Uterus (tissue), 3 donors: ENCODE measurements at regions not wholly inside any gene's neighbourhood (a gene's known extent, or its start where the extent isn't known, plus 50 kb on each side); places are given as distances from the start of the nearest gene placed in this dataset.
"Not testable (repeated sequence)": the region's sequence is repeated elsewhere in the genome, so short reads cannot be mapped to it uniquely, and the experiment has no call there.

Source experiments
- DNase-seq, 2 donors: peaks; one replicate each; pipeline ENCODE4 v3.0.0-alpha.2; 2019 to 2020
- H3K27ac ChIP-seq, 2 donors: fragments of 200-600 bp; sonication (generic); 1 replicate in 1 of 2; 2 replicates in 1 of 2; pipeline ENCODE4 v1.5.1; 2016 to 2018
- H3K27me3 ChIP-seq, 2 donors: fragments of 200-600 bp; sonication (generic); one replicate each; pipeline ENCODE4 v1.5.1; 2018 to 2019; ENCODE audit warnings: control low read depth in 1 of 2
- H3K36me3 ChIP-seq, 2 donors: fragments of 200-600 bp; sonication (generic); one replicate each; pipeline ENCODE4 v1.5.1; 2019; ENCODE audit warnings: control low read depth in 1 of 2
- H3K4me1 ChIP-seq, 2 donors: fragments of 200-600 bp; sonication (generic); one replicate each; pipeline ENCODE4 v1.5.1; 2018 to 2019; ENCODE audit warnings: control low read depth in 1 of 2
- H3K4me3 ChIP-seq, 2 donors: fragments of 200-600 bp; sonication (generic); 1 replicate in 1 of 2; 2 replicates in 1 of 2; pipeline ENCODE4 v1.5.1; 2018 to 2019; ENCODE audit warnings: mild to moderate bottlenecking in 1 of 2
- H3K9me3 ChIP-seq, 2 donors: fragments of 200-600 bp; sonication (generic); one replicate each; pipeline ENCODE4 v1.5.1; 2019; ENCODE audit warnings: control low read depth in 1 of 2
- POLR2A ChIP-seq, 2 donors: fragments of 450-650 bp; IDR thresholded peaks; one replicate each; pipeline ENCODE4 v1.6.1; 2016; ENCODE audit warnings: antibody characterized with exemption in 2 of 2, mild to moderate bottlenecking in 1 of 2, moderate library complexity in 1 of 2
- intact Hi-C: fragments of 100-400 bp; cut with DNase I; formaldehyde crosslinking; loops from one replicate; pipeline ENCODE4 v1.15.1; 2023; ENCODE audit warnings: low total_unique reads
- TF ChIP-seq, protein P1 (sequence below), 4 experiments: fragments of 200-600 bp in 2 of 4; fragments of 450-650 bp in 2 of 4; sonication (generic) in 2 of 4; IDR thresholded peaks; one replicate each; pipeline ENCODE4 v1.5.1; 2016 to 2019; ENCODE audit warnings: antibody characterized with exemption in 4 of 4, mild to moderate bottlenecking in 2 of 4, moderate library complexity in 1 of 4
- donor health status: DM: yes; HTN: yes; CAD: no.

DNA sequence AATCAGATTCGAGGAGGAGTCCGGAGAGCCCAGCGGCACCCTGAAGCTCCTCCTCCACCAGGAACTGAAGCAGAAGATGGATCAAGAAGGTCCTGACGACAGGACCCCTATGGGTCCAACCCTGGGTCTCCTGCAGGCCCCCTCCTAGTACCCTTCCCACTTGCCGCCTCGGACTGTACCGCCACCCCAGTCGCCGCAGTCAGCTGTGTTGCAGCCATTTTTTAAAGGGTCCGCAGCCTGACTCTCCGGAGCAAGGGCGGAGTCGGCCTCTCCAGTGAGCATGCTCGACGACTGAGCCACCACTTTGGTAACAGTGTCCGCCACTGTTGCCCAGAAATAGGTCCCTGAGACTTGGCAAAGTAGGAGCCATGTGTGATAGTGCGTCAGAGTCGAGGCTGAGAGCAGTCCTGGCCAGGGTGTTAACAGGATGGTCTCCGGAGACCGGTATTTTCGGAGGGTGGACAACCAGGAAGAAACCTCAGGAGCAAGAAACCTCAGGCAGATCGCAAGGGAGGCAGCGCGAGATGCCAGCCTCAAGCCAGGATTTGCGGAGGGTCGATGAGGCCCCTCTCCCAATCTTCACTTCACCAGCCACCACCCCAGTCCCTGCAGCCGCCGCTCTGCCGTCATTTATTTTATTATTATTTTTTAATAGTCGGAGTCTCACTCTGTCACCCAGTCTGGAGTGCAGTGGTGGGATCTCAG is 294.6 kb upstream of the ZNF337 start:
- no peaks in the 10 kb centered on the region for H3K9me3 ChIP-seq
- TF ChIP-seq POLR2A (IDR thresholded peaks at IDR 0.05), result no peak
- TF ChIP-seq, protein P1, sequence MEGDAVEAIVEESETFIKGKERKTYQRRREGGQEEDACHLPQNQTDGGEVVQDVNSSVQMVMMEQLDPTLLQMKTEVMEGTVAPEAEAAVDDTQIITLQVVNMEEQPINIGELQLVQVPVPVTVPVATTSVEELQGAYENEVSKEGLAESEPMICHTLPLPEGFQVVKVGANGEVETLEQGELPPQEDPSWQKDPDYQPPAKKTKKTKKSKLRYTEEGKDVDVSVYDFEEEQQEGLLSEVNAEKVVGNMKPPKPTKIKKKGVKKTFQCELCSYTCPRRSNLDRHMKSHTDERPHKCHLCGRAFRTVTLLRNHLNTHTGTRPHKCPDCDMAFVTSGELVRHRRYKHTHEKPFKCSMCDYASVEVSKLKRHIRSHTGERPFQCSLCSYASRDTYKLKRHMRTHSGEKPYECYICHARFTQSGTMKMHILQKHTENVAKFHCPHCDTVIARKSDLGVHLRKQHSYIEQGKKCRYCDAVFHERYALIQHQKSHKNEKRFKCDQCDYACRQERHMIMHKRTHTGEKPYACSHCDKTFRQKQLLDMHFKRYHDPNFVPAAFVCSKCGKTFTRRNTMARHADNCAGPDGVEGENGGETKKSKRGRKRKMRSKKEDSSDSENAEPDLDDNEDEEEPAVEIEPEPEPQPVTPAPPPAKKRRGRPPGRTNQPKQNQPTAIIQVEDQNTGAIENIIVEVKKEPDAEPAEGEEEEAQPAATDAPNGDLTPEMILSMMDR (IDR thresholded peaks at IDR 0.05), result no peak
- H3K4me1 ChIP-seq, result no peaks in the 10 kb centered on the region
- H3K4me3 ChIP-seq, result no peak overlapping the region
- H3K27me3 ChIP-seq, result no peaks in the 10 kb centered on the region
- intact Hi-C loops, result no loop called here
- DNase-seq, result no peak
- H3K27ac ChIP-seq, result no peak overlapping the region
- no peaks in the 10 kb centered on the region for H3K36me3 ChIP-seq

DNA sequence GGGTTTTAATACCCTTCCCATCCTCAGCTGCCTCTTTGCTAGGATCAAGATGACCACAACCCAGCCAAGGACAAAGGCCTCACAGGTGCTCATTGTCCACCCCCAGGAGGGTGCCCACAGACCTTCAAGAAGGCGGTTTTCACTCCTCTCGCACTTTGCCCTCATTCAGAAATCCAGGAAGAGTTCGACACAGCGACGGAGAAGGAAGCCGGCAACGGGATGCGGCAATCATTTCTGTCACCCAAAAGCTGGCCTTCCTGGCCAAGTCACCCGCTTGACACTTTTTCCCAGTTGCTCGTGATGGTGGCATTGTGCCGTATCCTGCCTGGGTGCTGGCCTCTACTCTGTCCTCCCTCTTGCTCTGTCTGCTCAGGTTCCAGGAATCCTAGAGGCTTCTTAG is 293.0 kb upstream of the ZNF337 start:
- H3K4me3 ChIP-seq, H3K27me3 ChIP-seq, H3K36me3 ChIP-seq, H3K4me1 ChIP-seq, H3K27ac ChIP-seq, H3K9me3 ChIP-seq, intact Hi-C loops, DNase-seq: not testable (repeated sequence)

DNA sequence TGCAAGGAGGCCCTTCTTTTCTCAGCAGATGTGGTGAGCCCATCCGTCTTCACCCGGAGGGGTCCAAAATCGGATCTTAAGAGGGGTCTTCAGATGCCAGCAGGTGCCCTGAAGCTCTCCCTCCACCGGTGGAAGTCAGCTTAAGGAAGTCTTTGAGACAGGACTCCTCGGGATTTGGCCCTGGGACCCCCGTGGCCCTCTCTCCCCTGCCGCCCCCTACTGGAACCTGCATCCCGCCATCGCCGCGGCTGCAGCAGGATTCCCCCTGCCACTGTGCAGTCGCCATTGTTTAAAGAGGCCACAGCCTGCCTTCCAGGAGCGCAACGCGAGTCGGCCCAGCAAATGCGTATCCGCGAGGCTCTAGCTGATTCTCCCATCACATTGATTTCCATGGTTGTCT is 292.5 kb upstream of the ZNF337 start:
- H3K4me3 ChIP-seq, result no peak overlapping the region
- intact Hi-C loops, result no loop called here
- no peak for DNase-seq
- no peaks in the 10 kb centered on the region for H3K4me1 ChIP-seq
- H3K9me3 ChIP-seq, result no peaks in the 10 kb centered on the region
- H3K36me3 ChIP-seq, result no peaks in the 10 kb centered on the region
- H3K27me3 ChIP-seq, result no peaks in the 10 kb centered on the region
- TF ChIP-seq, protein P1 (IDR thresholded peaks at IDR 0.05), result no peak
- TF ChIP-seq POLR2A (IDR thresholded peaks at IDR 0.05), result no peak
- H3K27ac ChIP-seq, result no peak overlapping the region

DNA sequence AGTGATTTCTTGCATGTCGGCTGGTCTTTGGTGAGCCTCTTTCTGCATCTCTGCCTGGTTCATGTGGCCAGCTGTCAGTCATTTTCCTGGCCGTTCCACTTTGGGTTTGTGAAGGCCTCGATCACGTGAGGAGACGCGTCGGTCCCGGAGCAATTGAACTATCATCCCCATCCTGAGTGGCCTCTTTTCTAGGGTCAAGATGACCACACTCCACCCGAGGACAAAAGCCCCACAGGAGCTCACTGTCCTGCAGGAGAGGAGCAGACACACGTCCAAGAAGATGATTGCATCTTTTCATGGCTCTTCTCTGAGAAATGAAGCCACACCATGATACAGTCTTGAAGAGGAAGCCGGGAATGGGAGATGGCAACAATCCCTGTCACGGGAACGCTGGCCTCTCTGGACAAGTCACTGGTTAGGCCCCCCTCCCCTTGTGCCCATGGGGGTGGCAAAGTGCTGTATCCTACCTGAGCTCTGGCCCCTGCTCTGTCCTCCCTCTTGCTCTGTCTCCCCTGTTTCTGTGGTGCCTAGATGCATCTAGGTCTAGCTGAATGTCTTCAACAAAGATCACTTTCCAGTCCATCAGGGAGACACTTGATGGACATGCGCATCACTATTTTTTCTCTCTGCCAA is 291.4 kb upstream of the ZNF337 start:
- intact Hi-C loops, result not testable (repeated sequence)

DNA sequence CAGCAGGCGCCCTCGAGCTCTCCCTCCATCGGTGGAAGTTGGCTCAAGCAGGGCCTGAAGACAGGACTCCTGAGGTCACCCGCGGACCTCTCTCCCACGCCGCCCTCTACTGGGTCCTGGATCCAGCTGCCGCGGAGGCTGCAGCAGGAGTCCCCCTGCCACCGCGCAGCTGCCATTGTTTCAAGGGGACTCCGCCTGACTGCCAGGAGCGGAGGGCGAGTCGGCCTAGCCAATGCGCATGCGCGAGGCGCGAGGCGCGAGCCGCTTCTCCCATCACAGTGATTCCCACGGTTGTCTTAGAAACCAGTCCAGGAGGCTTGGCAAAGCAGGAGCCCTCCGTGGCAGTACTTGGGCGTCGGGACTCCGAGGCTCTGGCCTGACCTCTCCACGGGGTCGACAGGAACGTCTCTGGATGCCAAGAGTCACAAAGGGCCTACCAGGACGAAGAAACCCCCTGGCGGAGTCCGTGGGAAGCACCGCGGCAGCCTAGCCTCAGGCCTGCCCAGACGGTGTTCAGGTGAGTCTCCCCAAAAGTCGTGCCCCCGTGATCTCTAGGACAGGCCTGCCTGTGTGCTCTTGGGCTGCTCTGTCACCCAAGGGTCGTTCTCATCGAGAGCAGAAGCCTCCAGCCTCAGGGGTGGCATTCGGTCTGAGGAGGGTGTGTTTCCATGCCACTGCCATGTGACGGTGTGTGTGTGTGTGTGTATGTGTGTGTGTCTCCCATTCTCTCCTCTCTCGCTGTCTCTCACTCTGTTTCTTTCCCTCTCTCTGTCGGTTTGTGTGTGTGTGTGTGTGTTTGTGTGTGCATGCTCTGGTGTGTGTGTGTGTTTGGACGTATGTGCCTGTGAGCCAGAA is 290.6 kb upstream of the ZNF337 start:
- peak overlapping the region in 1 of 2 donors; percentile 20 for H3K4me3 ChIP-seq
- no peaks in the 10 kb centered on the region for H3K4me1 ChIP-seq
- no peaks in the 10 kb centered on the region for H3K9me3 ChIP-seq
- intact Hi-C loops, result no loop called here
- no peaks in the 10 kb centered on the region for H3K27me3 ChIP-seq
- peak; percentile 25 to 48 for DNase-seq
- H3K36me3 ChIP-seq, result no peaks in the 10 kb centered on the region
- no peak overlapping the region for H3K27ac ChIP-seq
- TF ChIP-seq POLR2A (IDR thresholded peaks at IDR 0.05), result no peak
- TF ChIP-seq, protein P1 (IDR thresholded peaks at IDR 0.05), result peak in 2 of 4 experiments; percentile 10 to 18

More for the DNA sequence above, 291.4 kb upstream of the ZNF337 start:
- not testable (repeated sequence) for H3K27me3 ChIP-seq, H3K9me3 ChIP-seq, H3K4me3 ChIP-seq, DNase-seq, H3K4me1 ChIP-seq, H3K36me3 ChIP-seq, H3K27ac ChIP-seq

DNA sequence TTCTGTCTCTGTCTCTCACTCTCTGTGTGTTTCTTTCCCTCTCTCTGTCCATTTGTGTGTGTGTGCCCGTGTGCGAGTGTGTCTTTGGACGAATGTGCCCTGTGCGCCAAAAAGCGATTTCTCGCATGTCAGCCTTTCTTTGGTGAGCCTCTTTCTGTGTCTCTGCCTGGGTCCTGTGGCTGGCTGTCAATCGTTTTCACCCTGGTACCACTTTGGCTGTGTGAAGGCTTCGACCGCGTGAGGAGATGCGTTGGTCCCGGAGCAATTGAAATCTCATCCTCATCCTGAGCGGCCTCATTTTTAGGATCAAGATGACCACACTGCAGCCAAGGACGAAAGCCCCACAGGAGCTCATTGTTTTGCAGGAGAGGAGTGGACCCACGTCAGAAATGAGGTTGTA is 288.9 kb upstream of the ZNF337 start:
- Histone ChIP-seq H3K9me3 (no peaks in the 10 kb centered on the region), H3K36me3 (no peaks in the 10 kb centered on the region), H3K4me3 (no peak overlapping the region), H3K4me1 (no peaks in the 10 kb centered on the region), H3K27ac (no peak overlapping the region), H3K27me3 (no peaks in the 10 kb centered on the region)
- intact Hi-C loops, result no loop called here
- DNase-seq, result no peak
- TF ChIP-seq, protein P1 (IDR thresholded peaks at IDR 0.05), result no peak
- no peak for TF ChIP-seq POLR2A (IDR thresholded peaks at IDR 0.05)
